A673 (cell line): ENCODE measurements at regions not wholly inside any gene's neighbourhood (a gene's known extent, or its start where the extent isn't known, plus 50 kb on each side); places are given as distances from the start of the nearest gene placed in this dataset.

ENCODE experiments used
- BruUV-seq: library from RNA; stranded (reverse); fragments of 400-500 nt; replicated peaks from 2 replicates; lab custom pipeline; 2021; lab: Mats Ljungman, UMichigan
- CTCF ChIA-PET: fragments of 300-600 bp; sonication (Branson Sonifier 250); formaldehyde crosslinking; loops from one replicate; lab custom pipeline; 2022; ENCODE audit warnings: antibody characterized with exemption; lab: Charles Lee
- POLR2A ChIA-PET: fragments of 300-600 bp; sonication (Branson Sonifier 250); formaldehyde crosslinking; loops from one replicate; lab custom pipeline; 2022; ENCODE audit warnings: antibody characterized with exemption; ENCODE audit not compliant: low non-redundant PET; lab: Charles Lee
- DNase-seq: peaks from one replicate; pipeline ENCODE4 v3.0.0-alpha.2; 2015; ENCODE audit warnings: low spot score
- H3K27ac ChIP-seq: fragments of 200-600 bp; sonication (generic); 2 replicates; pipeline ENCODE4 v1.5.1; 2016; ENCODE audit warnings: mixed run types, low read depth, mild to moderate bottlenecking, mixed read lengths, antibody characterized with exemption, low read length; ENCODE audit not compliant: poor library complexity, severe bottlenecking
- H3K27me3 ChIP-seq: fragments of 200-600 bp; sonication (generic); replicated peaks from 2 replicates; pipeline ENCODE4 v1.6.1; 2017; ENCODE audit warnings: mixed run types, low read depth, mild to moderate bottlenecking, mixed read lengths, antibody characterized with exemption, low read length; ENCODE audit not compliant: insufficient read depth, poor library complexity
- H3K36me3 ChIP-seq: fragments of 200-600 bp; sonication (generic); 2 replicates; pipeline ENCODE4 v1.6.1; 2016; ENCODE audit warnings: mixed run types, mild to moderate bottlenecking, mixed read lengths, antibody characterized with exemption, low read length; ENCODE audit not compliant: insufficient read depth, poor library complexity, severe bottlenecking
- H3K4me1 ChIP-seq: fragments of 200-600 bp; sonication (generic); 2 replicates; pipeline ENCODE4 v1.6.1; 2017; ENCODE audit warnings: mixed run types, mild to moderate bottlenecking, mixed read lengths, antibody characterized with exemption, low read length; ENCODE audit not compliant: insufficient read depth, poor library complexity, severe bottlenecking
- H3K4me3 ChIP-seq: fragments of 200-600 bp; sonication (generic); 2 replicates; pipeline ENCODE4 v1.5.1; 2016; ENCODE audit warnings: low read depth, mixed run types, mild to moderate bottlenecking, mixed read lengths, low read length; ENCODE audit not compliant: poor library complexity, severe bottlenecking
- H3K9me3 ChIP-seq: fragments of 200-600 bp; sonication (generic); 2 replicates; pipeline ENCODE4 v1.6.1; 2016; ENCODE audit warnings: mixed run types, low read depth, mild to moderate bottlenecking, mixed read lengths, antibody characterized with exemption, low read length; ENCODE audit not compliant: poor library complexity, severe bottlenecking
- EZH2 ChIP-seq: fragments of 200-600 bp; sonication (generic); IDR thresholded peaks from 2 replicates; pipeline ENCODE4 v1.6.1; 2017; ENCODE audit warnings: borderline replicate concordance, low read depth, mild to moderate bottlenecking, mixed read lengths, antibody characterized with exemption, low read length; ENCODE audit not compliant: poor library complexity, severe bottlenecking
- intact Hi-C: fragments of 100-400 bp; cut with micrococcal nuclease; formaldehyde crosslinking; loops from one replicate; pipeline ENCODE4 v1.10.0; 2022; ENCODE audit not compliant: unreplicated experiment
- TF ChIP-seq, protein P1 (sequence below): fragments of 300-800, 200-600 bp; sonication (generic); conservative IDR thresholded peaks from 2 replicates; pipeline ENCODE4 v1.5.1; 2017; ENCODE audit warnings: low read depth, mild to moderate bottlenecking, antibody characterized with exemption, low read length, moderate library complexity, mixed read lengths

- intact Hi-C loops, result no loop called here
- Histone ChIP-seq H3K27ac (no peak overlapping the region), H3K9me3 (no peaks in the 10 kb centered on the region), H3K27me3 (no peaks in the 10 kb centered on the region), H3K4me3 (no peak overlapping the region), H3K36me3 (no peaks in the 10 kb centered on the region), H3K4me1 (no peaks in the 10 kb centered on the region)
- BruUV-seq, result no TSS peak
- no peak for DNase-seq
- CTCF ChIA-PET, result no interaction called here
- TF ChIP-seq, protein P1, sequence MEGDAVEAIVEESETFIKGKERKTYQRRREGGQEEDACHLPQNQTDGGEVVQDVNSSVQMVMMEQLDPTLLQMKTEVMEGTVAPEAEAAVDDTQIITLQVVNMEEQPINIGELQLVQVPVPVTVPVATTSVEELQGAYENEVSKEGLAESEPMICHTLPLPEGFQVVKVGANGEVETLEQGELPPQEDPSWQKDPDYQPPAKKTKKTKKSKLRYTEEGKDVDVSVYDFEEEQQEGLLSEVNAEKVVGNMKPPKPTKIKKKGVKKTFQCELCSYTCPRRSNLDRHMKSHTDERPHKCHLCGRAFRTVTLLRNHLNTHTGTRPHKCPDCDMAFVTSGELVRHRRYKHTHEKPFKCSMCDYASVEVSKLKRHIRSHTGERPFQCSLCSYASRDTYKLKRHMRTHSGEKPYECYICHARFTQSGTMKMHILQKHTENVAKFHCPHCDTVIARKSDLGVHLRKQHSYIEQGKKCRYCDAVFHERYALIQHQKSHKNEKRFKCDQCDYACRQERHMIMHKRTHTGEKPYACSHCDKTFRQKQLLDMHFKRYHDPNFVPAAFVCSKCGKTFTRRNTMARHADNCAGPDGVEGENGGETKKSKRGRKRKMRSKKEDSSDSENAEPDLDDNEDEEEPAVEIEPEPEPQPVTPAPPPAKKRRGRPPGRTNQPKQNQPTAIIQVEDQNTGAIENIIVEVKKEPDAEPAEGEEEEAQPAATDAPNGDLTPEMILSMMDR, result no peak
- no peak for TF ChIP-seq EZH2
- POLR2A ChIA-PET, result no interaction called here
Measured at GRCh38 chrX:94057385-94057784, 383.4 kb downstream of the FAM133A start.

DNA sequence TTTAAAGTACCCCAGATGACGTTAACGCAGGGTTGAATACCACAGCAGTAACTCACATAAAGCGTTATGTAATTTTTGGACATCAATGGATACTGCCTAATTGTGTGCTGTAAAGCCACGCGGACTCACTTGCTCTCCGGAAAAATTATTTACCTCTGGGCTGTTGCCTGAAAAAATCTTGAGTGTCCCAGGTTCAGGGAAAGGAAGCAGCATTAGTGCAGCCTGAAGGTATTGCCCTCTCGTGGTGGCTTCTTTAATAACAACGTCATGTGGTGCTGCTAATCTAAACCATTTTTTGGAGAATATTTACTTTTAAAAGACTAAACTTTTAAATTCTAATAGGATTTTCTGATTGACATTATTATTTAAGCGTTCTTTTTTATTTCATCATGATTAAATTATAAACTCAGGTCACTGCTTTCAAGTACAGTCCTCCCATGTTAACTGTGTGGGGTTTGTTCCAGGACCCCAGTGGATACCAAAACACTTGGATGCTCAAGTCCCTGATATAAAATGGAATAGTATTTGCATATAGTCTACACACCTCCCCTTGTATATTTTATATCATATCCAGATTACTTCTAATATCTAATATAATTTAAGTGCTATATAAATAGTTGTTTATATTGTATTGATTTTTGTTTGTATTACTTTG is 384.8 kb downstream of the FAM133A start:
- intact Hi-C loops, result loop anchor here (2.0 kb wide), 1 partner anchor 184 kb away; no protein-coding TSS in a partner anchor
- H3K27me3 ChIP-seq, result no peaks in the 10 kb centered on the region
- H3K27ac ChIP-seq, result no peak overlapping the region
- TF ChIP-seq, protein P1, result peak; percentile 62
- no peak for TF ChIP-seq EZH2
- no peaks in the 10 kb centered on the region for H3K9me3 ChIP-seq
- CTCF ChIA-PET, result no interaction called here
- H3K4me1 ChIP-seq, result no peaks in the 10 kb centered on the region
- no peak overlapping the region for H3K4me3 ChIP-seq
- peak; percentile 22 for DNase-seq
- POLR2A ChIA-PET, result no interaction called here
- BruUV-seq, result no TSS peak
- H3K36me3 ChIP-seq, result no peaks in the 10 kb centered on the region

- Histone ChIP-seq H3K4me3 (no peak overlapping the region), H3K27ac (no peak overlapping the region), H3K36me3 (no peaks in the 10 kb centered on the region), H3K9me3 (no peaks in the 10 kb centered on the region), H3K4me1 (no peaks in the 10 kb centered on the region), H3K27me3 (no peaks in the 10 kb centered on the region)
- POLR2A ChIA-PET, result no interaction called here
- intact Hi-C loops, result no loop called here
- no peak for DNase-seq
- no peak for TF ChIP-seq EZH2
- TF ChIP-seq, protein P1, result no peak
- no TSS peak for BruUV-seq
- CTCF ChIA-PET, result no interaction called here
Measured at GRCh38 chrX:94065091-94065490, 391.1 kb downstream of the FAM133A start.
